Mesothelial cell of epicardium (in vitro differentiated cells): ENCODE measurements at regions not wholly inside any gene's neighbourhood (a gene's known extent, or its start where the extent isn't known, plus 50 kb on each side); places are given as distances from the start of the nearest gene placed in this dataset.

Experiments used
- DNase-seq, 2 experiments: peaks; one replicate each; pipeline ENCODE4 v3.0.0; 2021; ENCODE audit warnings: low spot score in 2 of 2; ENCODE audit not compliant: unreplicated experiment in 2 of 2
- H3K27ac Mint-ChIP-seq: 2 replicates; pipeline ENCODE4 v1.8.0; 2021; ENCODE audit warnings: mixed read lengths
- H3K27me3 Mint-ChIP-seq: 2 replicates; pipeline ENCODE4 v1.8.0; 2021; ENCODE audit warnings: low read depth, mixed read lengths
- H3K36me3 Mint-ChIP-seq: 2 replicates; pipeline ENCODE4 v1.8.0; 2021; ENCODE audit warnings: mixed read lengths
- H3K4me1 Mint-ChIP-seq: 2 replicates; pipeline ENCODE4 v1.8.0; 2021; ENCODE audit warnings: mixed read lengths
- H3K4me3 Mint-ChIP-seq: 2 replicates; pipeline ENCODE4 v1.8.0; 2021; ENCODE audit warnings: mild to moderate bottlenecking, moderate library complexity, mixed read lengths
- H3K9me3 Mint-ChIP-seq: 2 replicates; pipeline ENCODE4 v1.8.0; 2021; ENCODE audit warnings: mixed read lengths
- CTCF ChIP-seq: fragments of 200-600 bp; sonication (generic); IDR thresholded peaks from one replicate; pipeline ENCODE4 v1.5.0; 2021; ENCODE audit warnings: antibody characterized with exemption; ENCODE audit not compliant: unreplicated experiment

GRCh38 chr20:60330461-60330860 is 372.2 kb downstream of the CDH26 start:
- TF ChIP-seq CTCF: no peak
- Mint-ChIP-seq H3K9me3 (no peaks in the 10 kb centered on the region), H3K4me3 (no peak overlapping the region), H3K27me3 (no peaks in the 10 kb centered on the region), H3K4me1 (peaks cover 10% of the 10 kb centered on the region), H3K36me3 (no peaks in the 10 kb centered on the region), H3K27ac (no peak overlapping the region)
- DNase-seq: no peak

GRCh38 chr20:60331688-60332300 is 373.6 kb downstream of the CDH26 start:
- DNase-seq: no peak
- Mint-ChIP-seq H3K4me1 (peaks cover 10% of the 10 kb centered on the region), H3K9me3 (peaks cover 2% of the 10 kb centered on the region), H3K27ac (no peak overlapping the region), H3K27me3 (no peaks in the 10 kb centered on the region), H3K36me3 (no peaks in the 10 kb centered on the region), H3K4me3 (no peak overlapping the region)
- no peak for TF ChIP-seq CTCF

GRCh38 chr20:60332523-60332922 is 374.3 kb downstream of the CDH26 start:
- peak overlapping the region; percentile 78 for H3K27ac Mint-ChIP-seq
- no peaks in the 10 kb centered on the region for H3K36me3 Mint-ChIP-seq
- no peak for DNase-seq
- no peaks in the 10 kb centered on the region for H3K27me3 Mint-ChIP-seq
- H3K9me3 Mint-ChIP-seq: peaks cover 2% of the 10 kb centered on the region
- H3K4me1 Mint-ChIP-seq: peaks cover 10% of the 10 kb centered on the region
- H3K4me3 Mint-ChIP-seq: no peak overlapping the region
- TF ChIP-seq CTCF: no peak

GRCh38 chr20:60334911-60335310 is 376.7 kb downstream of the CDH26 start:
- H3K27ac Mint-ChIP-seq: no peak overlapping the region
- DNase-seq: no peak
- TF ChIP-seq CTCF: no peak
- H3K27me3 Mint-ChIP-seq: peaks cover 3% of the 10 kb centered on the region
- no peak overlapping the region for H3K4me3 Mint-ChIP-seq
- H3K4me1 Mint-ChIP-seq: peaks cover 10% of the 10 kb centered on the region
- H3K9me3 Mint-ChIP-seq: peaks cover 14% of the 10 kb centered on the region
- no peaks in the 10 kb centered on the region for H3K36me3 Mint-ChIP-seq

GRCh38 chr20:60338556-60338955 is 380.3 kb downstream of the CDH26 start:
- DNase-seq: no peak
- Mint-ChIP-seq H3K36me3 (no peaks in the 10 kb centered on the region), H3K9me3 (peaks cover 20% of the 10 kb centered on the region), H3K4me3 (no peak overlapping the region), H3K27ac (no peak overlapping the region), H3K27me3 (peaks cover 6% of the 10 kb centered on the region), H3K4me1 (no peaks in the 10 kb centered on the region)
- no peak for TF ChIP-seq CTCF

GRCh38 chr20:60339738-60340137 is 381.5 kb downstream of the CDH26 start:
- peaks cover 20% of the 10 kb centered on the region for H3K9me3 Mint-ChIP-seq

More at GRCh38 chr20:60339738-60340137, 381.5 kb downstream of the CDH26 start:
- Mint-ChIP-seq H3K4me1 (no peaks in the 10 kb centered on the region), H3K36me3 (no peaks in the 10 kb centered on the region), H3K27ac (no peak overlapping the region), H3K4me3 (no peak overlapping the region), H3K27me3 (peaks cover 8% of the 10 kb centered on the region)
- no peak for DNase-seq
- TF ChIP-seq CTCF: no peak
